OCI-LY7 (cell line): ENCODE measurements at regions not wholly inside any gene's neighbourhood (a gene's known extent, or its start where the extent isn't known, plus 50 kb on each side); places are given as distances from the start of the nearest gene placed in this dataset.

Experiments used
- BruUV-seq: library from RNA; stranded (reverse); fragments of 400-500 nt; replicated peaks from 2 replicates; lab custom pipeline; 2021; lab: Mats Ljungman, UMichigan
- CTCF ChIA-PET: fragments of 300-600 bp; sonication (Branson Sonifier 250); formaldehyde crosslinking; loops from one replicate; lab custom pipeline; 2022; ENCODE audit warnings: antibody characterized with exemption; ENCODE audit not compliant: unreplicated experiment; lab: Charles Lee
- POLR2A ChIA-PET: fragments of 300-600 bp; sonication (Branson Sonifier 250); formaldehyde crosslinking; loops from one replicate; lab custom pipeline; 2022; ENCODE audit warnings: antibody characterized with exemption; lab: Charles Lee
- DNase-seq: peaks from one replicate; pipeline ENCODE4 v3.0.0-alpha.2; 2015; ENCODE audit warnings: low spot score
- H2AFZ ChIP-seq: fragments of 200-600 bp; sonication (generic), shearing (Covaris generic); 2 replicates; pipeline ENCODE4 v1.6.1; 2014; ENCODE audit warnings: mild to moderate bottlenecking, antibody characterized with exemption, low read length, moderate library complexity
- H3K27ac ChIP-seq: fragments of 200-600 bp; sonication (generic); 2 replicates; pipeline ENCODE4 v1.5.1; 2014; ENCODE audit warnings: mixed run types, low read depth, mild to moderate bottlenecking, moderate library complexity, low read length, inconsistent platforms; ENCODE audit not compliant: poor library complexity, severe bottlenecking
- H3K36me3 ChIP-seq: fragments of 200-600 bp; sonication (generic); 2 replicates; pipeline ENCODE4 v1.6.1; 2014; ENCODE audit warnings: mild to moderate bottlenecking, antibody characterized with exemption, low read length, moderate library complexity, mixed read lengths; ENCODE audit not compliant: insufficient read depth
- H3K4me1 ChIP-seq: fragments of 200-600 bp; sonication (generic); 2 replicates; pipeline ENCODE4 v1.5.1; 2014; ENCODE audit warnings: mild to moderate bottlenecking, low read length; ENCODE audit not compliant: insufficient read depth, poor library complexity, severe bottlenecking
- H3K4me2 ChIP-seq: fragments of 200-600 bp; sonication (generic); 2 replicates; pipeline ENCODE4 v1.6.1; 2014; ENCODE audit warnings: mild to moderate bottlenecking, low read length
- H3K4me3 ChIP-seq: fragments of 200-600 bp; sonication (generic); 2 replicates; pipeline ENCODE4 v1.5.1; 2014; ENCODE audit warnings: mild to moderate bottlenecking, low read depth, low read length; ENCODE audit not compliant: poor library complexity, severe bottlenecking
- H3K79me2 ChIP-seq: fragments of 200-600 bp; sonication (generic); 2 replicates; pipeline ENCODE4 v1.6.1; 2016; ENCODE audit warnings: low read depth, mild to moderate bottlenecking, low read length, moderate library complexity, mixed read lengths; ENCODE audit not compliant: insufficient read depth
- H3K9me2 ChIP-seq: fragments of 200-600 bp; sonication (generic); 2 replicates; pipeline ENCODE4 v1.6.1; 2016; ENCODE audit warnings: mild to moderate bottlenecking, low read length, mixed read lengths; ENCODE audit not compliant: insufficient read depth
- H3K9me3 ChIP-seq: fragments of 200-600 bp; sonication (generic); 2 replicates; pipeline ENCODE4 v1.6.1; 2014; ENCODE audit warnings: mild to moderate bottlenecking, mixed run types, low read length, mixed read lengths
- H4K20me1 ChIP-seq: fragments of 200-600 bp; sonication (generic); 2 replicates; pipeline ENCODE4 v1.6.1; 2014; ENCODE audit warnings: mild to moderate bottlenecking, antibody characterized with exemption, low read length, moderate library complexity, mixed read lengths; ENCODE audit not compliant: insufficient read depth
- CTCF ChIP-seq: fragments of 200-600 bp; sonication (generic); conservative IDR thresholded peaks from 2 replicates; pipeline ENCODE4 v1.5.1; 2014; ENCODE audit warnings: mild to moderate bottlenecking, antibody characterized with exemption, low read length, moderate library complexity, mixed read lengths
- EZH2phosphoT487 ChIP-seq: fragments of 200-600 bp; sonication (generic); IDR thresholded peaks from 2 replicates; pipeline ENCODE4 v1.6.1; 2018; ENCODE audit warnings: low read depth, borderline replicate concordance, mild to moderate bottlenecking, mixed run types, antibody characterized with exemption, low read length, moderate library complexity, mixed read lengths
- intact Hi-C: fragments of 100-400 bp; cut with micrococcal nuclease; formaldehyde crosslinking; loops from one replicate; pipeline ENCODE4 v1.10.0; 2022; ENCODE audit not compliant: unreplicated experiment

GRCh38 chr5:33011801-33012200, 300.7 kb downstream of the NPR3 start:
- CTCF ChIA-PET, result no interaction called here
- POLR2A ChIA-PET, result no interaction called here
- TF ChIP-seq EZH2phosphoT487, result no peak
- no peak for TF ChIP-seq CTCF
- H3K79me2 ChIP-seq, result no peaks in the 10 kb centered on the region
- H3K9me3 ChIP-seq, result no peaks in the 10 kb centered on the region
- no peaks in the 10 kb centered on the region for H3K36me3 ChIP-seq
- intact Hi-C loops, result no loop called here
- no peak overlapping the region for H3K4me3 ChIP-seq
- no peak overlapping the region for H3K27ac ChIP-seq
- H3K9me2 ChIP-seq, result no peaks in the 10 kb centered on the region
- no TSS peak for BruUV-seq
- no peak overlapping the region for H2AFZ ChIP-seq
- no peaks in the 10 kb centered on the region for H3K4me1 ChIP-seq
- no peak overlapping the region for H3K4me2 ChIP-seq
- no peak for DNase-seq
- no peaks in the 10 kb centered on the region for H4K20me1 ChIP-seq

DNA sequence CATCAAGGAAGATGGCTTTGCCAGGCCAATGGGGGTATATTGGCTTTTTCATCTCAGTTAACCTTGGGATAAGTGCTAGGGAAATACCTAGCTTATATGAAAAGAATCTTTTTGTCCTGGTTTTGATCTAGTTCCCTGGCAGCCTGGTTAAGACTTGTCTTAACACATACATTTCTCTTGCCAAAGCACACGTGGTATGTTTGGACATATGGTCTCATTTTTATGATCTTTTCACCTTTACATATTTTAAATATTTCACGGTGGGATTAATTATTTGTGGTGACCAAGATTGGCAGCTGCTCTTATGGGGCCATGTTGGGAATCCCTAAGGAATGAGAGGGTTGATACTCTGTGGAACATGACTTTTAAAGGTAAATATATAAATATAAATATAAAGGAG, 312.5 kb downstream of the NPR3 start:
- H3K27ac ChIP-seq, result no peak overlapping the region
- ChIA-PET POLR2A (no interaction called here), CTCF (no interaction called here)
- no peaks in the 10 kb centered on the region for H3K79me2 ChIP-seq
- H4K20me1 ChIP-seq, result no peaks in the 10 kb centered on the region
- H3K9me2 ChIP-seq, result 0 out of 2 replicates have a peak, but pooled peaks cover 3% of the 10 kb centered on the region
- no TSS peak for BruUV-seq
- no peaks in the 10 kb centered on the region for H3K9me3 ChIP-seq
- no peak for DNase-seq
- H2AFZ ChIP-seq, result no peak overlapping the region
- TF ChIP-seq CTCF (no peak), EZH2phosphoT487 (no peak)
- no peak overlapping the region for H3K4me3 ChIP-seq
- intact Hi-C loops, result no loop called here
- no peaks in the 10 kb centered on the region for H3K4me1 ChIP-seq
- no peak overlapping the region for H3K4me2 ChIP-seq
- no peaks in the 10 kb centered on the region for H3K36me3 ChIP-seq

- DNase-seq, result no peak
- H3K36me3 ChIP-seq, result no peaks in the 10 kb centered on the region
- ChIA-PET POLR2A (interaction anchor here (0.7 kb wide), 1 partner anchor 1231 kb away, joined by 7 read pairs; no protein-coding TSS in a partner anchor), CTCF (no interaction called here)
- no peaks in the 10 kb centered on the region for H3K79me2 ChIP-seq
- TF ChIP-seq EZH2phosphoT487 (no peak), CTCF (no peak)
- no peak overlapping the region for H3K4me2 ChIP-seq
- H3K4me3 ChIP-seq, result no peak overlapping the region
- no peak overlapping the region for H3K27ac ChIP-seq
- no peaks in the 10 kb centered on the region for H4K20me1 ChIP-seq
- H3K9me3 ChIP-seq, result no peaks in the 10 kb centered on the region
- no TSS peak for BruUV-seq
- H3K9me2 ChIP-seq, result no peaks in the 10 kb centered on the region
- no peak overlapping the region for H2AFZ ChIP-seq
- intact Hi-C loops, result no loop called here
- no peaks in the 10 kb centered on the region for H3K4me1 ChIP-seq
These were observed 321.4 kb downstream of the NPR3 start for GRCh38 chr5:33032271-33033070.
